WTC11 (cell line): ENCODE measurements at regions not wholly inside any gene's neighbourhood (a gene's known extent, or its start where the extent isn't known, plus 50 kb on each side); places are given as distances from the start of the nearest gene placed in this dataset.

Experiments used
- ATAC-seq: fragments of 200-7000 bp; cut with Tn5 transposase; 2 replicates; pipeline ENCODE4 v1.10.0; 2021; ENCODE audit warnings: mild to moderate bottlenecking, moderate library complexity
- CTCF ChIA-PET: fragments of 300-600 bp; sonication (Branson Sonifier 250); formaldehyde crosslinking; loops from one replicate; lab custom pipeline; 2021; ENCODE audit warnings: antibody characterized with exemption; lab: Charles Lee
- POLR2A ChIA-PET: fragments of 350-600 bp; sonication (Branson Sonifier 250); formaldehyde crosslinking; loops from one replicate; lab custom pipeline; 2021; ENCODE audit warnings: antibody characterized with exemption; lab: Charles Lee
- DNase-seq: peaks from one replicate; pipeline ENCODE4 v3.0.0; 2021; ENCODE audit warnings: low spot score
- H3K27ac Mint-ChIP-seq: 2 replicates; pipeline ENCODE4 v1.8.0; 2021; ENCODE audit warnings: mixed read lengths
- H3K27me3 Mint-ChIP-seq: 2 replicates; pipeline ENCODE4 v1.8.0; 2021; ENCODE audit warnings: low read depth, mild to moderate bottlenecking, moderate library complexity, mixed read lengths
- H3K36me3 Mint-ChIP-seq: 2 replicates; pipeline ENCODE4 v1.8.0; 2021; ENCODE audit warnings: mixed read lengths
- H3K4me1 Mint-ChIP-seq: 2 replicates; pipeline ENCODE4 v1.8.0; 2022; ENCODE audit warnings: mixed read lengths
- H3K4me3 Mint-ChIP-seq: 2 replicates; pipeline ENCODE4 v1.8.0; 2021; ENCODE audit warnings: mild to moderate bottlenecking, moderate library complexity, mixed read lengths
- H3K9me3 Mint-ChIP-seq: 2 replicates; pipeline ENCODE4 v1.8.0; 2021; ENCODE audit warnings: mixed read lengths
- CBFB ChIP-seq: sonication (generic); formaldehyde crosslinking; IDR thresholded peaks from 2 replicates; pipeline ENCODE4 v1.8.1; 2022; ENCODE audit warnings: mild to moderate bottlenecking, low read depth, missing genetic modification reagents
- EMX1 ChIP-seq: fragments of 250-450 bp; sonication (Bioruptor Pico); IDR thresholded peaks from 2 replicates; pipeline ENCODE4 v1.8.0; 2021; ENCODE audit warnings: mild to moderate bottlenecking
- FOXK1 ChIP-seq: sonication (generic); formaldehyde crosslinking; IDR thresholded peaks from 2 replicates; pipeline ENCODE4 v1.8.0; 2022; ENCODE audit warnings: mild to moderate bottlenecking, moderate library complexity, missing genetic modification reagents
- FOXP1 ChIP-seq: sonication (generic); formaldehyde crosslinking; IDR thresholded peaks from 2 replicates; pipeline ENCODE4 v1.8.0; 2022; ENCODE audit warnings: missing genetic modification reagents, mild to moderate bottlenecking, moderate library complexity, borderline replicate concordance
- IRF2 ChIP-seq: sonication (generic); formaldehyde crosslinking; IDR thresholded peaks from 2 replicates; pipeline ENCODE4 v1.8.0; 2022; ENCODE audit warnings: low read depth, missing genetic modification reagents, borderline replicate concordance
- JUN ChIP-seq: sonication (generic); formaldehyde crosslinking; IDR thresholded peaks from 2 replicates; pipeline ENCODE4 v1.8.0; 2023; ENCODE audit warnings: mild to moderate bottlenecking, missing genetic modification reagents
- KAT7 ChIP-seq: sonication (generic); formaldehyde crosslinking; IDR thresholded peaks from 2 replicates; pipeline ENCODE4 v1.8.1; 2023; ENCODE audit warnings: missing genetic modification reagents, mild to moderate bottlenecking, borderline replicate concordance
- SMAD3 ChIP-seq: sonication (generic); formaldehyde crosslinking; IDR thresholded peaks from 2 replicates; pipeline ENCODE4 v1.8.0; 2022; ENCODE audit warnings: missing genetic modification reagents, mild to moderate bottlenecking, borderline replicate concordance
- TCF7 ChIP-seq: sonication (generic); formaldehyde crosslinking; IDR thresholded peaks from 2 replicates; pipeline ENCODE4 v1.8.0; 2022; ENCODE audit warnings: mild to moderate bottlenecking, low read depth, missing genetic modification reagents, moderate library complexity
- ZBTB21 ChIP-seq: sonication (generic); formaldehyde crosslinking; IDR thresholded peaks from 2 replicates; pipeline ENCODE4 v1.8.1; 2023; ENCODE audit warnings: mild to moderate bottlenecking, missing genetic modification reagents, borderline replicate concordance
- ZNF423 ChIP-seq: fragments of 250-450 bp; sonication (Bioruptor Pico); IDR thresholded peaks from 2 replicates; pipeline ENCODE4 v2.1.2; 2022; ENCODE audit warnings: mild to moderate bottlenecking, moderate library complexity
- TF ChIP-seq, protein P1 (sequence below): sonication (generic); formaldehyde crosslinking; IDR thresholded peaks from 2 replicates; pipeline ENCODE4 v1.8.1; 2022; ENCODE audit warnings: low read depth, mild to moderate bottlenecking, moderate library complexity, missing genetic modification reagents, borderline replicate concordance
- TF ChIP-seq, protein P2 (sequence below): sonication (generic); formaldehyde crosslinking; IDR thresholded peaks from 2 replicates; pipeline ENCODE4 v1.8.1; 2022; ENCODE audit warnings: missing genetic modification reagents, borderline replicate concordance
- TF ChIP-seq, protein P3 (sequence below): fragments of 250-450 bp; sonication (Bioruptor Pico); IDR thresholded peaks from 2 replicates; pipeline ENCODE4 v1.9.0; 2021; ENCODE audit warnings: mild to moderate bottlenecking
- TF ChIP-seq, protein P4 (sequence below): sonication (generic); formaldehyde crosslinking; IDR thresholded peaks from 2 replicates; pipeline ENCODE4 v1.8.1; 2023; ENCODE audit warnings: mild to moderate bottlenecking, missing genetic modification reagents, moderate library complexity
- TF ChIP-seq, protein P5 (sequence below): sonication (generic); formaldehyde crosslinking; IDR thresholded peaks from 2 replicates; pipeline ENCODE4 v1.8.0; 2022; ENCODE audit warnings: mild to moderate bottlenecking, missing genetic modification reagents
- TF ChIP-seq, protein P6 (sequence below): fragments of 250-450 bp; sonication (Bioruptor Pico); IDR thresholded peaks from 2 replicates; pipeline ENCODE4 v2.1.2; 2022; ENCODE audit warnings: mild to moderate bottlenecking, moderate library complexity
- TF ChIP-seq, protein P7 (sequence below): fragments of 250-450 bp; sonication (Bioruptor Pico); IDR thresholded peaks from 2 replicates; pipeline ENCODE4 v1.8.0; 2021; ENCODE audit warnings: mild to moderate bottlenecking
- TF ChIP-seq, protein P8 (sequence below): sonication (generic); formaldehyde crosslinking; IDR thresholded peaks from 2 replicates; pipeline ENCODE4 v1.8.0; 2022; ENCODE audit warnings: missing genetic modification reagents

DNA sequence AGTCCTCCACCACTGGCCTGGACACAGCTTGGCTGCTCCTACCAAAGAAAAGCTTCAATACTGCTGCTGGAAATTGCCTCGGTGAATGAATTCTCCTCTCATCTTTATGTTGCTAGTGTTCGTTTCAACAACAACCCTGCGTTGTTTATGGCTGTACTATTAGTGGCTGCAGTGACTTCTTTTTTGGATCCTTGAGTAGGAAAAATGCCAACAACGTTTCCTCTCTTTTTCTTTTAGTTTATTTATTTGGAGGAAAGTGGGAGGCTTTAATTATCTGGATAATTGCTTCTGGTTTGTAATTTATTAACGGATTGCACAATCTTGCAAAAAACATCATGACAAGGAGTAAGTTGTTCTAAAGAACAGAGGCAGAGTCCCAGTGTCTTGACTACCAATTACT lies 464.1 kb upstream of the TRAM1L1 start (continued):
- TF ChIP-seq, protein P1, sequence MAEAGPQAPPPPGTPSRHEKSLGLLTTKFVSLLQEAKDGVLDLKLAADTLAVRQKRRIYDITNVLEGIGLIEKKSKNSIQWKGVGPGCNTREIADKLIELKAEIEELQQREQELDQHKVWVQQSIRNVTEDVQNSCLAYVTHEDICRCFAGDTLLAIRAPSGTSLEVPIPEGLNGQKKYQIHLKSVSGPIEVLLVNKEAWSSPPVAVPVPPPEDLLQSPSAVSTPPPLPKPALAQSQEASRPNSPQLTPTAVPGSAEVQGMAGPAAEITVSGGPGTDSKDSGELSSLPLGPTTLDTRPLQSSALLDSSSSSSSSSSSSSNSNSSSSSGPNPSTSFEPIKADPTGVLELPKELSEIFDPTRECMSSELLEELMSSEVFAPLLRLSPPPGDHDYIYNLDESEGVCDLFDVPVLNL (CRISPR knock-in tag): no peak
- TF ChIP-seq, protein P2, sequence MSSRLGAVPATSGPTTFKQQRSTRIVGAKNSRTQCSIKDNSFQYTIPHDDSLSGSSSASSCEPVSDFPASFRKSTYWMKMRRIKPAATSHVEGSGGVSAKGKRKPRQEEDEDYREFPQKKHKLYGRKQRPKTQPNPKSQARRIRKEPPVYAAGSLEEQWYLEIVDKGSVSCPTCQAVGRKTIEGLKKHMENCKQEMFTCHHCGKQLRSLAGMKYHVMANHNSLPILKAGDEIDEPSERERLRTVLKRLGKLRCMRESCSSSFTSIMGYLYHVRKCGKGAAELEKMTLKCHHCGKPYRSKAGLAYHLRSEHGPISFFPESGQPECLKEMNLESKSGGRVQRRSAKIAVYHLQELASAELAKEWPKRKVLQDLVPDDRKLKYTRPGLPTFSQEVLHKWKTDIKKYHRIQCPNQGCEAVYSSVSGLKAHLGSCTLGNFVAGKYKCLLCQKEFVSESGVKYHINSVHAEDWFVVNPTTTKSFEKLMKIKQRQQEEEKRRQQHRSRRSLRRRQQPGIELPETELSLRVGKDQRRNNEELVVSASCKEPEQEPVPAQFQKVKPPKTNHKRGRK (CRISPR knock-in tag): no peak

DNA sequence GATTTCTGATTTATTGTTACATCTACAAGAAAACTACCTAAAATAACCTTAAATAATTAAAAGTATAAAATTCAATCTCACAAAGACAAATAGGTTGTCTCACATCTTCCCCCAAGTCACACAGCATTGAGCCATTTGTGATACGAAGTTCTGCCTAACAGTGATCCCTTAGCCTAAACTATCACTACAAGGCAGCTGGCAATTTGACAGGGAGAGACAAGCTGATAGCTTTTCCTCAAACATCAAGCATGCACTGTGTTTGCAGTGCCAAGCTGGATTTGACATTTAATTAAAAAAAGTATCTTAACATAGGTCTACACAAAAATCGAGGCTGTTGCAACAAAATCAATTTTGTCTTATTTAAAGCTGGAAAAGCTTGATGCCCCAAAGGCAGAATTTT lies 464.7 kb upstream of the TRAM1L1 start:
- Mint-ChIP-seq H3K27me3 (no peaks in the 10 kb centered on the region), H3K4me3 (no peak overlapping the region), H3K9me3 (peaks cover 11% of the 10 kb centered on the region), H3K4me1 (no peaks in the 10 kb centered on the region), H3K27ac (no peak overlapping the region), H3K36me3 (no peaks in the 10 kb centered on the region)
- POLR2A ChIA-PET: no interaction called here
- ATAC-seq (no peak), DNase-seq (no peak)
- TF ChIP-seq, protein P3, sequence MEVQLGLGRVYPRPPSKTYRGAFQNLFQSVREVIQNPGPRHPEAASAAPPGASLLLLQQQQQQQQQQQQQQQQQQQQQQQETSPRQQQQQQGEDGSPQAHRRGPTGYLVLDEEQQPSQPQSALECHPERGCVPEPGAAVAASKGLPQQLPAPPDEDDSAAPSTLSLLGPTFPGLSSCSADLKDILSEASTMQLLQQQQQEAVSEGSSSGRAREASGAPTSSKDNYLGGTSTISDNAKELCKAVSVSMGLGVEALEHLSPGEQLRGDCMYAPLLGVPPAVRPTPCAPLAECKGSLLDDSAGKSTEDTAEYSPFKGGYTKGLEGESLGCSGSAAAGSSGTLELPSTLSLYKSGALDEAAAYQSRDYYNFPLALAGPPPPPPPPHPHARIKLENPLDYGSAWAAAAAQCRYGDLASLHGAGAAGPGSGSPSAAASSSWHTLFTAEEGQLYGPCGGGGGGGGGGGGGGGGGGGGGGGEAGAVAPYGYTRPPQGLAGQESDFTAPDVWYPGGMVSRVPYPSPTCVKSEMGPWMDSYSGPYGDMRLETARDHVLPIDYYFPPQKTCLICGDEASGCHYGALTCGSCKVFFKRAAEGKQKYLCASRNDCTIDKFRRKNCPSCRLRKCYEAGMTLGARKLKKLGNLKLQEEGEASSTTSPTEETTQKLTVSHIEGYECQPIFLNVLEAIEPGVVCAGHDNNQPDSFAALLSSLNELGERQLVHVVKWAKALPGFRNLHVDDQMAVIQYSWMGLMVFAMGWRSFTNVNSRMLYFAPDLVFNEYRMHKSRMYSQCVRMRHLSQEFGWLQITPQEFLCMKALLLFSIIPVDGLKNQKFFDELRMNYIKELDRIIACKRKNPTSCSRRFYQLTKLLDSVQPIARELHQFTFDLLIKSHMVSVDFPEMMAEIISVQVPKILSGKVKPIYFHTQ (CRISPR knock-in tag): no peak
- TF ChIP-seq CBFB (CRISPR knock-in tag): no peak
- TF ChIP-seq, protein P4, sequence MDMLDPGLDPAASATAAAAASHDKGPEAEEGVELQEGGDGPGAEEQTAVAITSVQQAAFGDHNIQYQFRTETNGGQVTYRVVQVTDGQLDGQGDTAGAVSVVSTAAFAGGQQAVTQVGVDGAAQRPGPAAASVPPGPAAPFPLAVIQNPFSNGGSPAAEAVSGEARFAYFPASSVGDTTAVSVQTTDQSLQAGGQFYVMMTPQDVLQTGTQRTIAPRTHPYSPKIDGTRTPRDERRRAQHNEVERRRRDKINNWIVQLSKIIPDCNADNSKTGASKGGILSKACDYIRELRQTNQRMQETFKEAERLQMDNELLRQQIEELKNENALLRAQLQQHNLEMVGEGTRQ (CRISPR knock-in tag): no peak
- no peak for TF ChIP-seq ZNF423
- TF ChIP-seq, protein P5, sequence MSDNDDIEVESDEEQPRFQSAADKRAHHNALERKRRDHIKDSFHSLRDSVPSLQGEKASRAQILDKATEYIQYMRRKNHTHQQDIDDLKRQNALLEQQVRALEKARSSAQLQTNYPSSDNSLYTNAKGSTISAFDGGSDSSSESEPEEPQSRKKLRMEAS: no peak
- CTCF ChIA-PET: no interaction called here

DNA sequence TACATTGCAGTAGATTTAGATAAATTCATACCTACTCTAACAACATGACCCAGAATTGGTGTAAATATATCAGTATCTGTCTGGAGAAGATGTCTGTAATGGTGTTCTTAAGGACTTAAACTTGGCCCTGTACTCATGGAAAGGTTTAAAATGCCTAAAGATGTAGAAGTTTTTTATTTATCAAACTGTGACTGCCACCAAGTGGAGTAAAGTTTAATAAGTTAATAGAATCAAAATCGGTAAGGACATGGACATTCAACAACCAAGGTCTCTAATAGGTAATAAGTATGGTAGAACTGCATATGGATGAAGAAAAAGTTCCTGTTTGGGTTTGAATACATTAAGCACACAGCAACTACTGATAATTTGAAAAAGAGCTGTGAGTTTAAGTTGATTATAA lies 474.0 kb upstream of the NDST3 start:
- POLR2A ChIA-PET: no interaction called here
- ATAC-seq (no peak), DNase-seq (no peak)
- no peaks in the 10 kb centered on the region for H3K36me3 Mint-ChIP-seq
- no peak overlapping the region for H3K27ac Mint-ChIP-seq
- H3K4me1 Mint-ChIP-seq: peaks cover 4% of the 10 kb centered on the region; the same call in 1 of the 2 replicates
- H3K4me3 Mint-ChIP-seq: no peak overlapping the region
- H3K27me3 Mint-ChIP-seq: no peaks in the 10 kb centered on the region
- CTCF ChIA-PET: no interaction called here
- no peaks in the 10 kb centered on the region; the same call in 1 of the 2 replicates for H3K9me3 Mint-ChIP-seq
- TF ChIP-seq, protein P4 (CRISPR knock-in tag): no peak
- TF ChIP-seq IRF2 (CRISPR knock-in tag) (no peak), ZBTB21 (CRISPR knock-in tag) (no peak), KAT7 (CRISPR knock-in tag) (no peak), SMAD3 (CRISPR knock-in tag) (no peak), JUN (no peak), FOXK1 (CRISPR knock-in tag) (no peak), EMX1 (CRISPR knock-in tag) (no peak), TCF7 (CRISPR knock-in tag) (no peak), FOXP1 (CRISPR knock-in tag) (no peak)
- TF ChIP-seq, protein P6, sequence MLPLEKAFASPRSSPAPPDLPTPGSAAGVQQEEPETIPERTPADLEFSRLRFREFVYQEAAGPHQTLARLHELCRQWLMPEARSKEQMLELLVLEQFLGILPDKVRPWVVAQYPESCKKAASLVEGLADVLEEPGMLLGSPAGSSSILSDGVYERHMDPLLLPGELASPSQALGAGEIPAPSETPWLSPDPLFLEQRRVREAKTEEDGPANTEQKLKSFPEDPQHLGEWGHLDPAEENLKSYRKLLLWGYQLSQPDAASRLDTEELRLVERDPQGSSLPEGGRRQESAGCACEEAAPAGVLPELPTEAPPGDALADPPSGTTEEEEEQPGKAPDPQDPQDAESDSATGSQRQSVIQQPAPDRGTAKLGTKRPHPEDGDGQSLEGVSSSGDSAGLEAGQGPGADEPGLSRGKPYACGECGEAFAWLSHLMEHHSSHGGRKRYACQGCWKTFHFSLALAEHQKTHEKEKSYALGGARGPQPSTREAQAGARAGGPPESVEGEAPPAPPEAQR (CRISPR knock-in tag): no peak
- TF ChIP-seq, protein P7, sequence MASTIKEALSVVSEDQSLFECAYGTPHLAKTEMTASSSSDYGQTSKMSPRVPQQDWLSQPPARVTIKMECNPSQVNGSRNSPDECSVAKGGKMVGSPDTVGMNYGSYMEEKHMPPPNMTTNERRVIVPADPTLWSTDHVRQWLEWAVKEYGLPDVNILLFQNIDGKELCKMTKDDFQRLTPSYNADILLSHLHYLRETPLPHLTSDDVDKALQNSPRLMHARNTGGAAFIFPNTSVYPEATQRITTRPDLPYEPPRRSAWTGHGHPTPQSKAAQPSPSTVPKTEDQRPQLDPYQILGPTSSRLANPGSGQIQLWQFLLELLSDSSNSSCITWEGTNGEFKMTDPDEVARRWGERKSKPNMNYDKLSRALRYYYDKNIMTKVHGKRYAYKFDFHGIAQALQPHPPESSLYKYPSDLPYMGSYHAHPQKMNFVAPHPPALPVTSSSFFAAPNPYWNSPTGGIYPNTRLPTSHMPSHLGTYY: no peak
- TF ChIP-seq, protein P8, sequence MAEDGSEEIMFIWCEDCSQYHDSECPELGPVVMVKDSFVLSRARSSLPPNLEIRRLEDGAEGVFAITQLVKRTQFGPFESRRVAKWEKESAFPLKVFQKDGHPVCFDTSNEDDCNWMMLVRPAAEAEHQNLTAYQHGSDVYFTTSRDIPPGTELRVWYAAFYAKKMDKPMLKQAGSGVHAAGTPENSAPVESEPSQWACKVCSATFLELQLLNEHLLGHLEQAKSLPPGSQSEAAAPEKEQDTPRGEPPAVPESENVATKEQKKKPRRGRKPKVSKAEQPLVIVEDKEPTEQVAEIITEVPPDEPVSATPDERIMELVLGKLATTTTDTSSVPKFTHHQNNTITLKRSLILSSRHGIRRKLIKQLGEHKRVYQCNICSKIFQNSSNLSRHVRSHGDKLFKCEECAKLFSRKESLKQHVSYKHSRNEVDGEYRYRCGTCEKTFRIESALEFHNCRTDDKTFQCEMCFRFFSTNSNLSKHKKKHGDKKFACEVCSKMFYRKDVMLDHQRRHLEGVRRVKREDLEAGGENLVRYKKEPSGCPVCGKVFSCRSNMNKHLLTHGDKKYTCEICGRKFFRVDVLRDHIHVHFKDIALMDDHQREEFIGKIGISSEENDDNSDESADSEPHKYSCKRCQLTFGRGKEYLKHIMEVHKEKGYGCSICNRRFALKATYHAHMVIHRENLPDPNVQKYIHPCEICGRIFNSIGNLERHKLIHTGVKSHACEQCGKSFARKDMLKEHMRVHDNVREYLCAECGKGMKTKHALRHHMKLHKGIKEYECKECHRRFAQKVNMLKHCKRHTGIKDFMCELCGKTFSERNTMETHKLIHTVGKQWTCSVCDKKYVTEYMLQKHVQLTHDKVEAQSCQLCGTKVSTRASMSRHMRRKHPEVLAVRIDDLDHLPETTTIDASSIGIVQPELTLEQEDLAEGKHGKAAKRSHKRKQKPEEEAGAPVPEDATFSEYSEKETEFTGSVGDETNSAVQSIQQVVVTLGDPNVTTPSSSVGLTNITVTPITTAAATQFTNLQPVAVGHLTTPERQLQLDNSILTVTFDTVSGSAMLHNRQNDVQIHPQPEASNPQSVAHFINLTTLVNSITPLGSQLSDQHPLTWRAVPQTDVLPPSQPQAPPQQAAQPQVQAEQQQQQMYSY: no peak
